SU-DHL-6 (cell line): ENCODE measurements at regions not wholly inside any gene's neighbourhood (a gene's known extent, or its start where the extent isn't known, plus 50 kb on each side); places are given as distances from the start of the nearest gene placed in this dataset.

Experiments used
- H2AFZ ChIP-seq: fragments of 200-600 bp; sonication (generic); 2 replicates; pipeline ENCODE4 v1.6.1; 2014; ENCODE audit warnings: low read depth, mild to moderate bottlenecking, moderate library complexity, mixed read lengths, antibody characterized with exemption, low read length; ENCODE audit not compliant: severe bottlenecking
- H3F3A ChIP-seq: fragments of 200-600 bp; shearing (Covaris generic); 2 replicates; pipeline ENCODE4 v1.6.0; 2016; ENCODE audit warnings: antibody characterized with exemption, mild to moderate bottlenecking; ENCODE audit not compliant: insufficient read depth
- H3K27ac ChIP-seq: fragments of 200-600 bp; sonication (generic); 2 replicates; pipeline ENCODE4 v1.5.1; 2016; ENCODE audit warnings: low read depth, mild to moderate bottlenecking, low read length, moderate library complexity, mixed read lengths
- H3K27me3 ChIP-seq: fragments of 200-600 bp; sonication (generic), shearing (Covaris generic); 2 replicates; pipeline ENCODE4 v1.6.0; 2014; ENCODE audit warnings: mild to moderate bottlenecking, low read length
- H3K36me3 ChIP-seq: fragments of 200-600 bp; sonication (generic); 2 replicates; pipeline ENCODE4 v1.6.1; 2014; ENCODE audit warnings: mild to moderate bottlenecking, low read length, mixed read lengths
- H3K4me2 ChIP-seq: fragments of 300-600, 200-600 bp; shearing (Covaris generic), sonication (generic); 2 replicates; pipeline ENCODE4 v1.6.0; 2014; ENCODE audit warnings: low read length, low read depth, mild to moderate bottlenecking; ENCODE audit not compliant: poor library complexity, severe bottlenecking
- H3K4me3 ChIP-seq: fragments of 200-600 bp; sonication (generic); 2 replicates; pipeline ENCODE4 v1.5.1; 2014; ENCODE audit warnings: antibody characterized with exemption, low read length, mild to moderate bottlenecking, mixed read lengths; ENCODE audit not compliant: insufficient read depth, poor library complexity, severe bottlenecking
- H3K79me2 ChIP-seq: fragments of 200-600 bp; sonication (generic); 2 replicates; pipeline ENCODE4 v1.6.1; 2014; ENCODE audit warnings: mild to moderate bottlenecking, low read length, moderate library complexity; ENCODE audit not compliant: insufficient read depth
- H3K9ac ChIP-seq: fragments of 200-600 bp; sonication (generic); 2 replicates; pipeline ENCODE4 v1.7.0; 2014; ENCODE audit warnings: mild to moderate bottlenecking, low read length
- H3K9me2 ChIP-seq: fragments of 200-600 bp; sonication (generic); replicated peaks from 2 replicates; pipeline ENCODE4 v1.6.1; 2014; ENCODE audit warnings: low read length; ENCODE audit not compliant: insufficient read depth
- H3K9me3 ChIP-seq: fragments of 200-600 bp; sonication (generic); 2 replicates; pipeline ENCODE4 v1.6.1; 2014; ENCODE audit warnings: low read length, mixed read lengths; ENCODE audit not compliant: insufficient read depth
- H4K20me1 ChIP-seq: fragments of 200-600 bp; sonication (generic); 2 replicates; pipeline ENCODE4 v1.6.1; 2014; ENCODE audit warnings: low read depth, mild to moderate bottlenecking, antibody characterized with exemption, low read length, moderate library complexity, mixed read lengths
- CTCF ChIP-seq: fragments of 200-600 bp; sonication (generic); IDR thresholded peaks from one replicate; pipeline ENCODE4 v1.5.1; 2017; ENCODE audit warnings: antibody characterized with exemption, mild to moderate bottlenecking, low read length, moderate library complexity; ENCODE audit not compliant: insufficient read depth, poor library complexity, severe bottlenecking
- EZH2phosphoT487 ChIP-seq: fragments of 200-600 bp; sonication (generic), shearing (Covaris generic); conservative IDR thresholded peaks from 2 replicates; pipeline ENCODE4 v1.6.1; 2018; ENCODE audit warnings: mild to moderate bottlenecking, antibody characterized with exemption, low read length, moderate library complexity, mixed read lengths

- Histone ChIP-seq H3F3A (no peaks in the 10 kb centered on the region), H3K79me2 (no peaks in the 10 kb centered on the region), H3K27me3 (no peaks in the 10 kb centered on the region), H3K9me2 (no peaks in the 10 kb centered on the region), H3K9ac (no peak overlapping the region), H3K36me3 (no peaks in the 10 kb centered on the region), H3K9me3 (no peaks in the 10 kb centered on the region), H3K27ac (no peak overlapping the region), H3K4me3 (no peak overlapping the region), H2AFZ (no peak overlapping the region), H3K4me2 (no peak overlapping the region), H4K20me1 (no peaks in the 10 kb centered on the region)
- no peak for TF ChIP-seq CTCF
- TF ChIP-seq EZH2phosphoT487 = no peak
These were observed 730.1 kb downstream of the IGSF11 start for GRCh38 chr3:118304557-118304956.

- H3K4me3 ChIP-seq = no peak overlapping the region
- H4K20me1 ChIP-seq = no peaks in the 10 kb centered on the region
- H3K4me2 ChIP-seq = no peak overlapping the region
- TF ChIP-seq EZH2phosphoT487 = no peak
- no peaks in the 10 kb centered on the region for H3F3A ChIP-seq
- no peak overlapping the region for H3K9ac ChIP-seq
- H3K79me2 ChIP-seq = no peaks in the 10 kb centered on the region
- H3K9me2 ChIP-seq = no peaks in the 10 kb centered on the region
- H3K36me3 ChIP-seq = no peaks in the 10 kb centered on the region
- H2AFZ ChIP-seq = no peak overlapping the region
- H3K27ac ChIP-seq = no peak overlapping the region
- no peaks in the 10 kb centered on the region for H3K27me3 ChIP-seq
- H3K9me3 ChIP-seq = no peaks in the 10 kb centered on the region
These were observed 701.9 kb downstream of the IGSF11 start for GRCh38 chr3:118332699-118333098.

GRCh38 chr3:118337649-118338048 lies 697.0 kb downstream of the IGSF11 start:
- Histone ChIP-seq H3K9me2 (no peaks in the 10 kb centered on the region), H2AFZ (no peak overlapping the region), H3K4me3 (no peak overlapping the region), H3K9me3 (no peaks in the 10 kb centered on the region), H3K36me3 (no peaks in the 10 kb centered on the region), H4K20me1 (no peaks in the 10 kb centered on the region), H3K27ac (no peak overlapping the region), H3F3A (no peaks in the 10 kb centered on the region), H3K9ac (no peak overlapping the region), H3K27me3 (no peaks in the 10 kb centered on the region), H3K79me2 (no peaks in the 10 kb centered on the region), H3K4me2 (no peak overlapping the region)
- TF ChIP-seq CTCF (no peak), EZH2phosphoT487 (no peak)

DNA sequence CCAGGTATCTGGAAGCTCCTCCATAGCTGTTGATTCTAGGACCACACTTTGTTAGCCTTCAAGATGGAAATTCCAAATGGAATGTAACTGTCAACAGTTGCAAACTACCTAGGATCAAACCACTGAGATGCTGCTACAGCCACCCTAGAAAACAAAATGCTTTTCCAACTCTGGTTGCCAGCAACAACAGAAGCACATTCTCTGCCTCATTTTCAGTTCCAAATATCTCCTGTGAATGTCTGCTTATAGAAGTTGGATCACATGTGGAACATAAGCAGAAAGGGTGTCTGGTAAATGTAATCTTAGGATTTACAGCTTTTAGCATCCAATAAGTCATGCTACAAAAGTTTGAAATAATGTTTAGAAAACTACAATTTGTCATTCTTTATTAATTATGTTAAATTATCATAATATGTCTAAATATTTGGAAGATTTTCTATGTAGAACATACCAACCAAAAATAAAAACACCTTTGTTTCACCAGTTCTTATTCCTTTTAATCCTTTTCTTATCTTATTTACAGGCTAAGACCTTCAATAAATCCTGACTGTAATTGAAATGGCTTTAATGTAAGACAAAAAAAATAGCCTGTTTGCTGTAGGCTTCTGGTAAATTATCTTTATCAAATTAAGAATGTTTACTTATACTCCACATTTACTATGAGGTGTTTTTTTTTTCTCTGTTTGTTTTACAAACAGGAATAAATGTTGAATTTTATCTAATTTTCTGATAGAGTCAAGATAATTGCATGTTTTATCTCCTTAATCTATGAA lies 687.1 kb downstream of the IGSF11 start:
- Histone ChIP-seq H3K9me3 (no peaks in the 10 kb centered on the region; the same call in 1 of the 2 replicates), H3K4me3 (no peak overlapping the region), H3K27ac (no peak overlapping the region), H3K27me3 (no peaks in the 10 kb centered on the region), H3K4me2 (no peak overlapping the region), H3K36me3 (no peaks in the 10 kb centered on the region), H3K79me2 (no peaks in the 10 kb centered on the region), H3K9me2 (no peaks in the 10 kb centered on the region), H3F3A (no peaks in the 10 kb centered on the region), H2AFZ (no peak overlapping the region), H4K20me1 (no peaks in the 10 kb centered on the region), H3K9ac (no peak overlapping the region)
- TF ChIP-seq CTCF (no peak), EZH2phosphoT487 (no peak)
